ENCODE measurements at regions not wholly inside any gene's neighbourhood (a gene's known extent, or its start where the extent isn't known, plus 50 kb on each side); places are given as distances from the start of the nearest gene placed in this dataset.
"Not testable (repeated sequence)": the region's sequence is repeated elsewhere in the genome, so short reads cannot be mapped to it uniquely, and the experiment has no call there.

DNA sequence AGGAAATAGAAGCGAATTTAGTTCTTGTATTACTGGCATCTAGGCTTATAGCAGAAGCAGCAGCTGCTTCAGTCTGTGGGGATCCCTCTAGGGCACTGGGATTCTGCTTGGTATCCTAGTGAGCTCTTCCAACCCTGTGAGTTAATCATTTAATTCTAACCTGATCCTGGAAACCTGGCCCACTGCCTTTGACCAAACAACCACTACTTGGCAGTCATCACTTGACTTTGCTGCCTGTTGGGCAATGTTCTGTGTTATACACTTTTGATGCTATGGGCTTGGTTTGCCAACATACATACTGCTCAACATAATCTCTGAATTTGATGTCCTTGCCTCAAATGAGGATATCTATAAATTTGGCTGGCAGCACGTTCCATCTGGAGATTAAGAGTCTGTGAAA lies 813.4 kb downstream of the ANKRD7 start:
- Histone ChIP-seq H3K9me3 (ENCODE audit: control insufficient read depth, insufficient read depth, low read length) (no peaks in the 10 kb centered on the region), H3K9ac (ENCODE audit: low read depth, low read length) (no peak overlapping the region), H3K4me1 (ENCODE audit: control insufficient read depth, insufficient read depth, low read length) (no peaks in the 10 kb centered on the region), H3K27me3 (ENCODE audit: control insufficient read depth, insufficient read depth, low read length) (no peaks in the 10 kb centered on the region), H3K36me3 (ENCODE audit: control insufficient read depth, insufficient read depth, low read length) (no peaks in the 10 kb centered on the region), H3K4me3 (ENCODE audit: low read depth, low read length) (no peak overlapping the region)

DNA sequence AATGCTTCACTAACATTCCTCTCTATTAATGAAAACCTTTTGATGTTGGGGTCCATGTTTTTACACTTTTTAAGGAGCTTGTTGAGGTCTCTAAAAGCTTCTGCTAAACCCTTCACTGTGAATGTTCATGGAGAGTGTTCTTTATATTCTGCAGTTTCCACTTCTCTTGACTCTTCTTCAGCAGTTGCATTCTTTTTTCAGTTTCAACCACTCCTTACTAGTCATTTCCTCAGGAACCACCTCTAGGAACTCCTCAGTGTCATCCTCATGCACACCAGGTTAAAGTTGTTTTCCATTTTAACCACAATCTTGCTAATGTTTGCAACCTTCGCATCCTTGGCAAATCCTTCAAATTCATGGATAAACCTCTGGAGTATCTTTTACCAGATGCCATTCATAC lies 821.6 kb downstream of the ANKRD7 start:
- Histone ChIP-seq H3K36me3 (ENCODE audit: control insufficient read depth, insufficient read depth, low read length) (no peaks in the 10 kb centered on the region), H3K9ac (ENCODE audit: low read depth, low read length) (no peak overlapping the region), H3K9me3 (ENCODE audit: control insufficient read depth, insufficient read depth, low read length) (no peaks in the 10 kb centered on the region), H3K4me3 (ENCODE audit: low read depth, low read length) (no peak overlapping the region), H3K4me1 (ENCODE audit: control insufficient read depth, insufficient read depth, low read length) (no peaks in the 10 kb centered on the region), H3K27me3 (ENCODE audit: control insufficient read depth, insufficient read depth, low read length) (no peaks in the 10 kb centered on the region)

DNA sequence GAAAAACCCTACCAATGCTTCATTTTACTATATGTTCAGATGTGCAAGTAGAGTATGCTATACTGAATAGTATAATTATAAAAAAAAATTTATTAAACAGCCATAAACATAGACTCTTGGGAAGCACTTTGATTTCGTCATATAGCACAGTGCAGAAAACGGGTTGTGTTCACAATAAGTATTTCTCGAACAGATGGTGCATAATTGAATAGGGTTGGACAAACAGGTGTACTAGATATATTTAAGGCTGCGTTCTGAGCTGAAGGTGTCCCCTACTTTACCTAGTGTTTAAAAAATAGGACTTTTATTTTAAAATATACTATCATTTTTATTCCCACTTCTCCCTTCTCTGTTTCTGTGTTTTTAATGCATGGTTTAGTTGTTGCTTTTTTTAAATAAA lies 841.5 kb downstream of the ANKRD7 start:
- Histone ChIP-seq H3K9me3 (ENCODE audit: control insufficient read depth, insufficient read depth, low read length) (no peaks in the 10 kb centered on the region), H3K4me3 (ENCODE audit: low read depth, low read length) (no peak overlapping the region), H3K36me3 (ENCODE audit: control insufficient read depth, insufficient read depth, low read length) (no peaks in the 10 kb centered on the region), H3K4me1 (ENCODE audit: control insufficient read depth, insufficient read depth, low read length) (no peaks in the 10 kb centered on the region), H3K27me3 (ENCODE audit: control insufficient read depth, insufficient read depth, low read length) (no peaks in the 10 kb centered on the region), H3K9ac (ENCODE audit: low read depth, low read length) (no peak overlapping the region)

DNA sequence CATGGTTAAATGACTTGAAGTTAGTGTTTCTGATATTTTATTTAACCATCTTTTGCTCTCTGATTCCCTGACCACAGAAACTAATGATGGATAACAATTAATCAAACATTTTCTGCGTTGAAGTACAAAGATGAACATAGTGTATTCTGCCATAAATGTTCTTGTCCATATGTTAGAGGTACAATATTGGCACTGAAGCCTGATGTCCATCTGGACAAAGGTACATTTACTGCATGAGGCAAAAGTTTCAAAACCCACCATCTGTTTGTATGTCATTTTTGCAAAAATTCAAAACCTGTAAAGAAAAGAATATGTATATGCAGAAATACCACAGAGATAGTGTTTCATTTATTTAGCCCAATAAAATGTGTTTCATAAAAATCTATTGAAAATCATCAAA lies 861.5 kb downstream of the ANKRD7 start:
- H3K9ac ChIP-seq (ENCODE audit: low read depth, low read length), result no peak overlapping the region
- peaks cover 3% of the 10 kb centered on the region for H3K4me1 ChIP-seq (ENCODE audit: control insufficient read depth, insufficient read depth, low read length)
- H3K9me3 ChIP-seq (ENCODE audit: control insufficient read depth, insufficient read depth, low read length), result no peaks in the 10 kb centered on the region
- H3K36me3 ChIP-seq (ENCODE audit: control insufficient read depth, insufficient read depth, low read length), result no peaks in the 10 kb centered on the region
- H3K4me3 ChIP-seq (ENCODE audit: low read depth, low read length), result no peak overlapping the region
- H3K27me3 ChIP-seq (ENCODE audit: control insufficient read depth, insufficient read depth, low read length), result no peaks in the 10 kb centered on the region

DNA sequence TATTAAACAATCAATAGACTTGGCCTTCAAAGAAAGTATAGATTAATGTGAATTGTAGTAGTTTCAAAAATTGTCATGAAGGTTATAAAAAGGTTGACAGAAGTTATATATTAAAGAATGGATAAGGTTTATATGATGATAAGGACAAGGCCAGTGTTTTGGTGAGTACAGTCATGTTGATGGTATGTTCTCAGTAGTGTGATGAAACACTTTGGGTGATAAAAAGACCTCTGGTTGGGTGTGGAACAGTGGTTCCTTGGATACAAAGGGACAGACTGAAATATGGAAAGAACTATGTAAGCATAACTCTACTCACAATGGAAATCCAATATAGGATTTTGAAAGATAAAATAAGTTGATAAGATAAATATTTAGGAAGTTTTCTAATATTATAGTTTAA lies 866.3 kb downstream of the ANKRD7 start:
- Histone ChIP-seq H3K4me3 (ENCODE audit: low read depth, low read length) (no peak overlapping the region), H3K4me1 (ENCODE audit: control insufficient read depth, insufficient read depth, low read length) (no peaks in the 10 kb centered on the region), H3K36me3 (ENCODE audit: control insufficient read depth, insufficient read depth, low read length) (no peaks in the 10 kb centered on the region), H3K9me3 (ENCODE audit: control insufficient read depth, insufficient read depth, low read length) (peaks cover 5% of the 10 kb centered on the region), H3K9ac (ENCODE audit: low read depth, low read length) (no peak overlapping the region), H3K27me3 (ENCODE audit: control insufficient read depth, insufficient read depth, low read length) (no peaks in the 10 kb centered on the region)

DNA sequence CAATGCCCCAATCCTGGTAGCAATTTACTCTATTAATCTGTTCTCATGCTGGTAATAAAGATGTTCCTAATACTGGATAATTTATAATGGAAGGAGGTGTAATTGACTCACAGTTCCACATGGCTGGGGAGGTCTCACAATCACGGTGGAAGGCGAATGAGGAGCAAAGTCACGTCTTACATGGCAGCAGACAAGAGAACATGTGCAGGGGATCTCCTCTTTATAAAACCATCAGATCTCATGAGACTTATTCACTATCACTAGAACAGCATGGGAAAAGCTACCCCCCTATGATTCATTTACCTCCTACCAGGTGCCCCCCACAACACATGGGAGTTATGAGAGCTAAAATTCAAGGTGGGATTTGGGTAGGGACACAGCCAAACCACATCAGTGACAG lies 872.2 kb downstream of the ANKRD7 start:
- H3K4me1 ChIP-seq (ENCODE audit: control insufficient read depth, insufficient read depth, low read length), result peaks cover 13% of the 10 kb centered on the region
- peaks cover 5% of the 10 kb centered on the region for H3K9me3 ChIP-seq (ENCODE audit: control insufficient read depth, insufficient read depth, low read length)
- no peak overlapping the region for H3K9ac ChIP-seq (ENCODE audit: low read depth, low read length)
- no peaks in the 10 kb centered on the region for H3K27me3 ChIP-seq (ENCODE audit: control insufficient read depth, insufficient read depth, low read length)
- H3K36me3 ChIP-seq (ENCODE audit: control insufficient read depth, insufficient read depth, low read length), result no peaks in the 10 kb centered on the region
- no peak overlapping the region for H3K4me3 ChIP-seq (ENCODE audit: low read depth, low read length)

DNA sequence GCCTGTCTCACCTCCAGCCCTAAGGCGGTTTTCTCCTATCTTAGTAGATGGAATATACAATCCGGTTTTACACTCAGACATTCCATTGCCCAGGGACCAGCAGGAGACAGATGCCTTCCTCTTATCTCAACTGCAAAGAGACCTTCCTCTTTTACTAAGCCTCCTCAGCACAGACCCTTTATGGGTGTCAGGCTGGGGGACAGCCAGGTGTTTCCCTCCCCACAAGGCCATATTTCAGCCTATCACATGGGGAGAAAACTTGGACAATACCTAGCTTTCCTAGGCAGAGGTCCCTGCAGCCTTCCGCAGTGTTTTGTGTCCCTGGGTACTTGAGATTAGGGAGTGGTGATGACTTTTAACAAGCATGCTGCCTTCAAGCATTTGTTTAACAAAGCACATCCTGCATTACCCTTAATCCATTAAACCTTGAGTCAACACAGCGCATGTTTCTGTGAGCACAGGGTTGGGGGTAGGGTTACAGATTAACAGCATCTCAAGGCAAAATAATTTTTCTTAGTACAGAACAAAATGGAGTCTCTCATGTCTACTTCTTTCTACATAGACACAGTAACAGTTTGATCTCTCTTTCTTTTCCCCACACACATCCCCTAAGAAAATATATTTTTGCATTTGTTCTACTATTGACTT lies 876.2 kb downstream of the ANKRD7 start:
- H3K9me3 ChIP-seq (ENCODE audit: control insufficient read depth, insufficient read depth, low read length); H3K36me3 ChIP-seq (ENCODE audit: control insufficient read depth, insufficient read depth, low read length); H3K9ac ChIP-seq (ENCODE audit: low read depth, low read length); H3K27me3 ChIP-seq (ENCODE audit: control insufficient read depth, insufficient read depth, low read length): not testable (repeated sequence)
- Histone ChIP-seq H3K4me3 (ENCODE audit: low read depth, low read length) (peak overlapping the region; percentile 12), H3K4me1 (ENCODE audit: control insufficient read depth, insufficient read depth, low read length) (peaks cover 26% of the 10 kb centered on the region)

DNA sequence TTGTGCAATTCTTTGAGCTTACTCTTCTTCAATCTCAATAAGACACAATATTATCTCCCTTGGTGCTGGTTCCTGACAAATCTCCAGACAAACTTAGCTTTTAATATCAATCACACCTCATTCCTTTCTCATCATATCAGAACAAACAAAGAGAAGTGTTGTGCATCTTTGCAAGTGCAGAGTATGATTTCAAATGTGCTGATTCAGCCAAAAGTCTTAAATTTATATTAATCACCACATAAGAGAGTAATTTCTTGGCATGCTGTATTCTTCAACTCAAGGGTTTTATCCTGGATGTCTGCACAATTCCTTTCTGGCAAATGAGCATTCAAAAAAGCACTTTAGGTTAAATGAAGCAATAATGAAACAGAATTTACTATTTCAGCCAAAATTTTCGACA lies 877.8 kb downstream of the ANKRD7 start:
- Histone ChIP-seq H3K27me3 (ENCODE audit: control insufficient read depth, insufficient read depth, low read length) (no peaks in the 10 kb centered on the region), H3K4me3 (ENCODE audit: low read depth, low read length) (no peak overlapping the region), H3K9me3 (ENCODE audit: control insufficient read depth, insufficient read depth, low read length) (no peaks in the 10 kb centered on the region), H3K4me1 (ENCODE audit: control insufficient read depth, insufficient read depth, low read length) (peaks cover 26% of the 10 kb centered on the region), H3K36me3 (ENCODE audit: control insufficient read depth, insufficient read depth, low read length) (no peaks in the 10 kb centered on the region), H3K9ac (ENCODE audit: low read depth, low read length) (no peak overlapping the region)

DNA sequence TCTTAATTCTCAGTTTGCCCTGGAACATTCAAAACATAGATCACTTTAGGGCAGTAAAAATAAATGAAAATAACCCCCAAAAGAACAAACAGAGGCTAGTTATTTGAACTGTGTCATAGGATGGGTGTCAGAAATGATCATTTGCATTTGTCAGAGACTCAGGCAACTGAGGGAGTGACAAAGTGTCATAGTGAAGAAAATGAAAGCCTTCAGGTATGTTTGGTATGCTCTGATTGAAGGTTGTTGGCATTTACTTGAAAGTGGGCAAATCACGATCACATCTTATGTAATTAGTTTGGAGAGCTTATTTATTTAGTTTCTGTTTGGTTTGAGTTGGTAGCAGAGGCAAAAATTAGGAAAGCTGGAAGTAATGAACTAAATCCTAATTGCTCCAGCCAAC lies 880.9 kb downstream of the ANKRD7 start:
- Histone ChIP-seq H3K9me3 (ENCODE audit: control insufficient read depth, insufficient read depth, low read length) (no peaks in the 10 kb centered on the region), H3K9ac (ENCODE audit: low read depth, low read length) (no peak overlapping the region), H3K36me3 (ENCODE audit: control insufficient read depth, insufficient read depth, low read length) (no peaks in the 10 kb centered on the region), H3K4me3 (ENCODE audit: low read depth, low read length) (no peak overlapping the region), H3K4me1 (ENCODE audit: control insufficient read depth, insufficient read depth, low read length) (peaks cover 19% of the 10 kb centered on the region), H3K27me3 (ENCODE audit: control insufficient read depth, insufficient read depth, low read length) (no peaks in the 10 kb centered on the region)

DNA sequence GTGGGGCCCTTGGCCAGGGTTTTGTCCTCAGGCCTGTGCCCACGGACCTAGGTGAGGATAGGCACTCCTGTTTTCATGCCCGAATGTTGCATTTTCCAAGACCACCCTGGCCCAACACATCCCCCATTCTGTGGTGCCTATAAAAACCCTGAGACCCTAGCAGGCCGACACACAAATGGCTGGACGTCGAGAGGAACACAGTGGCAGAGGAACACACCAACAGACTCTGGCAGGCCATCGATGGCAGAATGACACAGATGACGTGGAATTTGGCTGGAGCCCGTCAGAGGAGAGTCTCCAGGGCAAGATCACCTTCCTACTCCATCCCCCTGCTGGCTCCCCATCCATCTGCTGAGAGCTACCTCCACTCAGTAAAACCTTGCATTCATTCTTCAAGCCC lies 898.8 kb downstream of the ANKRD7 start:
- H3K9me3 ChIP-seq (ENCODE audit: control insufficient read depth, insufficient read depth, low read length), result no peaks in the 10 kb centered on the region

DNA sequence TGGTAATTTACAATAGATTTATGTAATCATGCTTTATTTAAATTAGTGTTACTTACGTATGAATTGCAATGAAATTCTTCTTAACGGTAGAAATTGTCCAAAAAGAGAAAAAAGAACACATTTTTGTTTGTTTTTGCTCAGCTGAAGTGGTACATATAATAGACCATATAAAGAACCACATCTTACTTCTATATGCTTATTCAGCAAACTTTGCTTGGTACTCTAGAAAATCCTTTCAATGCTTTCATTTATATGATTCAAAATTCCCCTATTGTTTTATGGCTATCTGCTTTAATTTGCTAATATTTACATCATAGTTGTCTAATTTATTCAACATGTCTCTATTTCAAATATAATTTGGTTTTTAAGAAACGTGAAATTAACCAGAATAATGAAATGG lies 903.2 kb downstream of the ANKRD7 start:
- Histone ChIP-seq H3K9me3 (ENCODE audit: control insufficient read depth, insufficient read depth, low read length) (no peaks in the 10 kb centered on the region), H3K4me1 (ENCODE audit: control insufficient read depth, insufficient read depth, low read length) (peaks cover 9% of the 10 kb centered on the region), H3K36me3 (ENCODE audit: control insufficient read depth, insufficient read depth, low read length) (no peaks in the 10 kb centered on the region), H3K27me3 (ENCODE audit: control insufficient read depth, insufficient read depth, low read length) (no peaks in the 10 kb centered on the region), H3K4me3 (ENCODE audit: low read depth, low read length) (no peak overlapping the region), H3K9ac (ENCODE audit: low read depth, low read length) (no peak overlapping the region)

More for the DNA sequence above, 898.8 kb downstream of the ANKRD7 start:
- H3K27me3 ChIP-seq (ENCODE audit: control insufficient read depth, insufficient read depth, low read length), result no peaks in the 10 kb centered on the region
- H3K4me1 ChIP-seq (ENCODE audit: control insufficient read depth, insufficient read depth, low read length), result peaks cover 9% of the 10 kb centered on the region
- no peak overlapping the region for H3K9ac ChIP-seq (ENCODE audit: low read depth, low read length)
- no peak overlapping the region for H3K4me3 ChIP-seq (ENCODE audit: low read depth, low read length)
- no peaks in the 10 kb centered on the region for H3K36me3 ChIP-seq (ENCODE audit: control insufficient read depth, insufficient read depth, low read length)

DNA sequence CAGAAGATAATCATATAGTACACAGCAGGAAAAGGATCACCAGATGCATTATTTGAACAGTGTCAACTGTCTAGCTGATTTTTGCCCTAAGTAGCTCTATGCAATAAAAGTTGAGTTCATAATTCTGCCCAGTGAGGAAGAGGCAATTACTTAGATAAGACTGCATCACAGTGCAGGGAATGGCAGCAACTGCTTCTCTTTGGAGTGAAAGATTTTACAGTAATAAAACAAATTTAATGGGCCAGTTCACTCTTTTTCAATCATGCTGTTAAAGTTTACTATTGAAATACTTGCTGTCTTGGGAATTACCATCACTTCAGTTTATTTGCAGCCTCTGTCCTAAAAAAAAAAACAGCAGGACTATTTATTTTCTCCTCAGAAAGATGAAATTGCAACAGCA lies 907.9 kb downstream of the ANKRD7 start:
- no peaks in the 10 kb centered on the region for H3K9me3 ChIP-seq (ENCODE audit: control insufficient read depth, insufficient read depth, low read length)
- no peaks in the 10 kb centered on the region for H3K27me3 ChIP-seq (ENCODE audit: control insufficient read depth, insufficient read depth, low read length)
- H3K9ac ChIP-seq (ENCODE audit: low read depth, low read length), result no peak overlapping the region
- H3K4me1 ChIP-seq (ENCODE audit: control insufficient read depth, insufficient read depth, low read length), result no peaks in the 10 kb centered on the region
- no peak overlapping the region for H3K4me3 ChIP-seq (ENCODE audit: low read depth, low read length)
- H3K36me3 ChIP-seq (ENCODE audit: control insufficient read depth, insufficient read depth, low read length), result no peaks in the 10 kb centered on the region
